Stimulated activated CD4-positive, alpha-beta T cell treated with anti-CD3 and anti-CD28 coated beads, Interleukin-12 subunit alpha, Interleukin-12 subunit beta, amount 100 ng/mL, for 48 hours (primary cell): ENCODE measurements at regions not wholly inside any gene's neighbourhood (a gene's known extent, or its start where the extent isn't known, plus 50 kb on each side); places are given as distances from the start of the nearest gene placed in this dataset.

Source experiments
- DNase-seq, 3 donors: peaks; one replicate each; pipeline ENCODE4 v3.0.0-alpha.2; 2020; ENCODE audit warnings: low read depth in 2 of 3, low spot score in 1 of 3

- no peak for DNase-seq
These were observed 109.1 kb downstream of the LMO4 start for GRCh38 chr1:87437663-87438295.

- no peak for DNase-seq
These were observed 111.1 kb downstream of the LMO4 start for GRCh38 chr1:87439821-87440220.

- peak in 2 of 3 donors; percentile 14 to 22 for DNase-seq
These were observed 120.8 kb downstream of the LMO4 start for GRCh38 chr1:87449348-87449963.

- no peak for DNase-seq
These were observed 121.5 kb downstream of the LMO4 start for GRCh38 chr1:87450136-87450535.

- peak in 1 of 3 donors; percentile 2 for DNase-seq
These were observed 122.0 kb downstream of the LMO4 start for GRCh38 chr1:87450615-87451209.

- DNase-seq, result no peak
These were observed 122.7 kb downstream of the LMO4 start for GRCh38 chr1:87451229-87451920.

GRCh38 chr1:87452648-87453047 lies 124.0 kb downstream of the LMO4 start:
- no peak for DNase-seq

GRCh38 chr1:87457408-87457807 lies 128.7 kb downstream of the LMO4 start:
- no peak for DNase-seq

- no peak for DNase-seq
These were observed 134.2 kb downstream of the LMO4 start for GRCh38 chr1:87462894-87463293.

- DNase-seq, result no peak
These were observed 135.4 kb downstream of the LMO4 start for GRCh38 chr1:87464022-87464490.

- DNase-seq, result no peak
These were observed 137.9 kb downstream of the LMO4 start for GRCh38 chr1:87466621-87467020.

- DNase-seq, result no peak
These were observed 144.0 kb downstream of the LMO4 start for GRCh38 chr1:87472716-87473115.

GRCh38 chr1:87473203-87473661 lies 144.6 kb downstream of the LMO4 start:
- DNase-seq, result no peak

GRCh38 chr1:87474098-87474497 lies 145.4 kb downstream of the LMO4 start:
- DNase-seq, result no peak

GRCh38 chr1:87478231-87478630 lies 149.6 kb downstream of the LMO4 start:
- DNase-seq, result no peak

- DNase-seq, result no peak
These were observed 166.5 kb downstream of the LMO4 start for GRCh38 chr1:87495147-87495546.

GRCh38 chr1:87495870-87496269 lies 167.2 kb downstream of the LMO4 start:
- DNase-seq, result no peak

GRCh38 chr1:87497380-87498203 lies 168.9 kb downstream of the LMO4 start:
- no peak for DNase-seq

- no peak for DNase-seq
These were observed 173.1 kb downstream of the LMO4 start for GRCh38 chr1:87501738-87502137.

GRCh38 chr1:87505391-87505983 lies 176.8 kb downstream of the LMO4 start:
- DNase-seq, result no peak

GRCh38 chr1:87506147-87506546 lies 177.5 kb downstream of the LMO4 start:
- no peak for DNase-seq
